Aorta (tissue), 5 donors: ENCODE measurements at regions not wholly inside any gene's neighbourhood (a gene's known extent, or its start where the extent isn't known, plus 50 kb on each side); places are given as distances from the start of the nearest gene placed in this dataset.
"Not testable (repeated sequence)": the region's sequence is repeated elsewhere in the genome, so short reads cannot be mapped to it uniquely, and the experiment has no call there.

Source experiments
- ATAC-seq: fragments of 200-7000 bp; cut with Tn5 transposase; one replicate; pipeline ENCODE4 v1.9.1; 2022; ENCODE audit warnings: moderate library complexity; ENCODE audit not compliant: low FRiP score
- DNase-seq, 2 donors: peaks; one replicate each; pipeline ENCODE4 v3.0.0-alpha.2; 2020
- H3K27ac ChIP-seq, 2 donors: one replicate each; pipeline ENCODE4 v1.5.1; 2013; ENCODE audit warnings: low read length in 2 of 2, mild to moderate bottlenecking in 2 of 2, moderate library complexity in 2 of 2, control low read depth in 1 of 2, inconsistent platforms in 1 of 2, low read depth in 1 of 2
- H3K27me3 ChIP-seq, 2 donors: one replicate each; pipeline ENCODE4 v1.6.1; 2013; ENCODE audit warnings: control low read depth in 1 of 2, low read length in 1 of 2, mild to moderate bottlenecking in 1 of 2, moderate library complexity in 1 of 2; ENCODE audit not compliant: insufficient read depth in 2 of 2, control insufficient read depth in 1 of 2
- H3K36me3 ChIP-seq, 2 donors: one replicate each; pipeline ENCODE4 v1.6.1; 2013; ENCODE audit warnings: control low read depth in 1 of 2, low read length in 1 of 2, mild to moderate bottlenecking in 1 of 2; ENCODE audit not compliant: insufficient read depth in 2 of 2, control insufficient read depth in 1 of 2
- H3K4me1 ChIP-seq, 2 donors: one replicate each; pipeline ENCODE4 v1.6.1; 2013; ENCODE audit warnings: low read length in 2 of 2, control low read depth in 1 of 2, mild to moderate bottlenecking in 1 of 2, moderate library complexity in 1 of 2; ENCODE audit not compliant: insufficient read depth in 2 of 2, control insufficient read depth in 1 of 2
- H3K4me3 ChIP-seq, 2 donors: one replicate each; pipeline ENCODE4 v1.5.1; 2013; ENCODE audit warnings: low read length in 2 of 2, control low read depth in 1 of 2, mild to moderate bottlenecking in 1 of 2
- H3K9me3 ChIP-seq: one replicate; pipeline ENCODE4 v1.6.1; 2013; ENCODE audit warnings: mild to moderate bottlenecking, low read length; ENCODE audit not compliant: control insufficient read depth
- WGBS, 2 donors: extraction: QIAGEN DNeasy Blood & Tissue Kit; methylation state at CpG; one replicate each; pipeline ENCODE4 v1.1.7; 2013; 5-methylcytosine and 5-hydroxymethylcytosine counted together
- intact Hi-C, 2 donors: fragments of 100-400 bp; cut with DNase I; formaldehyde crosslinking; loops; one replicate each; pipeline versions ENCODE4 v1.14.2 to v1.15.0; 2022
- donor health status: healthy with polysubstance abuse.
- donor health status: Bipolar disorder and iron deficiency.
- donor health status: DM: no; HTN: no; CAD: no.
- donor health status: DM: no; HTN: no; CAD: no.
- donor health status: DM: yes; HTN: yes; CAD: no.

GRCh38 chr18:75696391-75696790, 268.9 kb upstream of the SMIM21 start:
- Histone ChIP-seq H3K27ac (no peak overlapping the region), H3K9me3 (no peaks in the 10 kb centered on the region), H3K27me3 (no peaks in the 10 kb centered on the region), H3K4me3 (no peak overlapping the region), H3K4me1 (no peaks in the 10 kb centered on the region), H3K36me3 (no peaks in the 10 kb centered on the region)
- intact Hi-C loops: loop anchor here in 1 of 2 donors (10.0 kb wide), 1 partner anchor 58 kb away; no protein-coding TSS in a partner anchor
- WGBS, 2 donors: 74 to 80% methylated on average over 5 of the region's 5 CpGs
- no peak for DNase-seq
- no peak for ATAC-seq

DNA sequence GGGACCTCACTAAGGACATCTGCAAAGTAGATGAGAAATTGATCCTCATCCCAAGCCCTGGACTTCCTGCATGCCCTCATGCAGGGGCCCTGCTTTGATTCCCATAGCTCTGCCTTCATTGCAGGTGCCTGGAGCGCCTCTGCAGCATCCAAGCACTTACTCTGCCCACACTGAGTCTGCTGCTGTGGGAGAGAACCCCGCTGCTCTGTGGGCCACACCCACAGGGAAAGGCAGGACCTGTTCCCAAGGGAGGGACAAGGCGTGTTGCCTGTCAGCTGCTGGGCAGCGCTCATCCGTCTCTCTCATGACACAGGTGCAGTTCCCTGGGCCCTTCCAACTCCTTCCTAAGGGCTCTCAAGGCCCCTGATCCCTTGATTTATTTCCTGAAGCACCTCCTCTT, 266.8 kb upstream of the SMIM21 start:
- no peaks in the 10 kb centered on the region for H3K9me3 ChIP-seq
- no peak overlapping the region for H3K4me3 ChIP-seq
- ATAC-seq: no peak
- no peak for DNase-seq
- H3K27ac ChIP-seq: no peak overlapping the region
- WGBS, 2 donors: 66 to 68% methylated on average over 5 of the region's 5 CpGs
- H3K36me3 ChIP-seq: no peaks in the 10 kb centered on the region
- intact Hi-C loops: loop anchor here in 1 of 2 donors (10.0 kb wide), 1 partner anchor 61 kb away; no protein-coding TSS in a partner anchor
- no peaks in the 10 kb centered on the region for H3K27me3 ChIP-seq
- no peaks in the 10 kb centered on the region for H3K4me1 ChIP-seq

DNA sequence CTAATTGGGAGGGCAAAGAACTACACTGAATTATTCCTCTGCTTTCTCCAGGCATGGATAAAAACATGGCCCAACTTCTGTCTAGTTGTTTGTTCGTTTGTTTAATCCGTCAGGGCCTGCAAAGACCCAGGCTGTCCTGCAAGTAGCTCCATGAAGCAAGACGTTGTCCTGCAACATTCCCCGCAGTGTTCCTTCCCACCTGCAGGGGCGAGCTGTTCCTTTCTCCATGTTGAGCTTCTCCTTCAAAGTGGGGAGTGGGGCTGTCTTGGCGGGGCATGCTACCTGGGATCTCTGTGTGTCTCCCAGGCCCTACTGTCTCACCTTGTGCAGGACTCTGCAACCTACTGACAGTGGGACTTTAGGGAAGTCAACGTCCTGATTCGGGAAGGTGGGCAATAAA, 264.0 kb upstream of the SMIM21 start:
- Histone ChIP-seq H3K4me3 (no peak overlapping the region), H3K9me3 (no peaks in the 10 kb centered on the region), H3K27ac (no peak overlapping the region), H3K4me1 (no peaks in the 10 kb centered on the region), H3K27me3 (no peaks in the 10 kb centered on the region), H3K36me3 (no peaks in the 10 kb centered on the region)
- intact Hi-C loops: loop anchor here in 1 of 2 donors (10.0 kb wide), 1 partner anchor 63 kb away; no protein-coding TSS in a partner anchor
- ATAC-seq (no peak), DNase-seq (no peak)
- 87 to 90% methylated on average over 8 of the region's 8 CpGs for WGBS, 2 donors

DNA sequence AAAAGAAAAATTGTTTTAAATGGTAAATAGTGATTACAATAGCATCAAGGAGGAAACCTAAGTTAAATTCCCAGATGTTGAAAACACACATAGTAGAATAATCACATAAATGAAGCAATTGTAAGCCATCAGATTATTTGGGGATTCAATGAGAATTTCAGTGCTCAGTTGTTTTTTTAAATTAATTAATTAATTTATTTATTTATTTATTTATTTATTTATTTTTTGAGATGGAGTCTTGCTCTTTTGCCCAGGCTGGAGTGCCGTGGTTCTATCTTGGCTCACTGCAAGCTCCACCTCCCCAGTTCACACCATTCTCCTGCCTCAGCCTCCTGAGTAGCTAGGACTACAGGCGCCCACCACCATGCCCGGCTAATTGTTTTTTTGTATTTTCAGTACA, 262.8 kb upstream of the SMIM21 start:
- not testable (repeated sequence) for H3K36me3 ChIP-seq, H3K4me1 ChIP-seq, H3K4me3 ChIP-seq, H3K27me3 ChIP-seq, DNase-seq, H3K9me3 ChIP-seq, H3K27ac ChIP-seq, ATAC-seq
- 91 to 93% methylated on average over 3 of the region's 3 CpGs for WGBS, 2 donors
- intact Hi-C loops: loop anchor here in 1 of 2 donors (10.0 kb wide), 1 partner anchor 65 kb away; no protein-coding TSS in a partner anchor

DNA sequence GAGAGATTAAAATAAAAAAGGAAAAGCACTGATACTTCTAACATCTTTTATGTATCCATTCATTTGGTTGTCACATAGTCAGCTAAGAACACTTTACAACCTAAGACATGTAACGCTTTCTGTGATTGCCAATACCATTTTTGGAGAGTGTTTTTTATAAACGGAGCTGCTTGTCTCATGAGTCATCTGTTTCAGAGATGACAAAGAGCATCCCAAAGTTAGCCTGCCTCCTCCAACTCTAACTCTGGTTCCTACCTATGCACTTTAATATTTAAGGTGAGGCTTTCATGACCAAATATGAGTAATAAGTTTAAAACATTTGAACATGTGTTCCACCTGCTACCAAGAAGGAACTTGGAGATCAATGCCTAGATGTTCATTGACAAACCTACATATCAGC, 260.1 kb upstream of the SMIM21 start:
- ATAC-seq (no peak), DNase-seq (no peak)
- H3K27ac ChIP-seq: no peak overlapping the region
- no peaks in the 10 kb centered on the region for H3K36me3 ChIP-seq
- WGBS, 2 donors: 44 to 57% methylated on average over 2 of the region's 2 CpGs
- intact Hi-C loops: no loop called here
- H3K4me3 ChIP-seq: no peak overlapping the region
- no peaks in the 10 kb centered on the region for H3K4me1 ChIP-seq
- no peaks in the 10 kb centered on the region for H3K27me3 ChIP-seq
- H3K9me3 ChIP-seq: no peaks in the 10 kb centered on the region

- no peak for DNase-seq
- no peaks in the 10 kb centered on the region for H3K27me3 ChIP-seq
- no peaks in the 10 kb centered on the region for H3K36me3 ChIP-seq
- no peaks in the 10 kb centered on the region for H3K9me3 ChIP-seq
- H3K4me3 ChIP-seq: no peak overlapping the region
- ATAC-seq: no peak
- intact Hi-C loops: no loop called here
- no peaks in the 10 kb centered on the region for H3K4me1 ChIP-seq
- WGBS, 2 donors: 92 to 93% methylated on average over 8 of the region's 8 CpGs
- H3K27ac ChIP-seq: no peak overlapping the region
These were observed 255.9 kb upstream of the SMIM21 start for GRCh38 chr18:75683426-75683825.

DNA sequence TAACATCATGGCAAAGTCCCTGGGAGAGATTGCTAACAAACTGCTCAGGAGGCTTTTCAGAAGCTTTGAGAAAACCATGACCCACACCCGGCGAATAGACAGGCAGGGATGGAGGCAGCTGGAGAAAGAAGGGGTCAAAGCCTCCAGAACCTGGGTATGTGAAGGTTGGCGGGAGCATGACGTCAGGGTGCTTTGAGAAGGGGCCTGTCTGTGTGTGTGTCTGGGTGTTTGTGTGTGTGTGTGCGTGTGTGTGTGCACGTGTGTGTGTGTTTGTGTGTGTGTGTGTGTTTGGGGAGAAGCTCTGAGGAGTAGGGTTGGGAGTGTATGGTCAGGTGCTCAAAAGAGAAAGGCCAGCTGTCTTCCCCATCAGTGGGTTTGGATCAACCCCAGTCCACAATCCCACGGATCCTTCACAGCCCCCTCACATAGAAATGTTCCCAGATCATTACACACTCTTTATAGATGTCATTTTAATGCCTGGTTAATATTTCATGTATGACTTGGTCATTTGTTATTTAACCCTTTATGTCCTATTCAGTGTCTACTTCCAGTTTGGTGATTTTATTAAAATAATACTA, 254.1 kb upstream of the SMIM21 start:
- H3K4me3 ChIP-seq: no peak overlapping the region
- no peak overlapping the region for H3K27ac ChIP-seq

DNA sequence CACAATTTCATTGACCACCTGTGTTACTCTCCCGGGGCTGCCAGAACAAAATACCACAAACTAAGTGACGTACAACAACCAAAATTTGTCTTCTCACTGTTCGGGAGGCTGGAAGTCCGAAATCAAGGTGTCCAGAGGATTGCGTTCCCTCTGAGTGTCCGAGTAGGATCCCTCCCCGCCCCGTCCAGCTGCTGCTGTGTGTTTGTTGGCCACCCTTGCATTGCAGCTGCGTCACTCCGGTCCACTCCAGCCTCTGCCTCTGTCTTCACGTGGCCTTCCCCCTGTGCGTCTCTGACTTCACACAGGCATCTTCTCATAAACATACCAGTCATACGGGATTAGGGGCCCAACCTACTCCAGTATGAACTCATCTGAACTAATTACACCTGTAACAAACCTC, 251.8 kb upstream of the SMIM21 start:
- Histone ChIP-seq H3K27me3 (no peaks in the 10 kb centered on the region), H3K4me1 (no peaks in the 10 kb centered on the region), H3K4me3 (no peak overlapping the region), H3K9me3 (peaks cover 4% of the 10 kb centered on the region), H3K36me3 (no peaks in the 10 kb centered on the region), H3K27ac (no peak overlapping the region)
- DNase-seq (peak; percentile 53 to 77), ATAC-seq (peak; percentile 74)
- 79 to 82% methylated on average over 13 of the region's 13 CpGs for WGBS, 2 donors
- intact Hi-C loops: no loop called here

More for the DNA sequence above, 254.1 kb upstream of the SMIM21 start:
- ATAC-seq (no peak), DNase-seq (no peak)
- intact Hi-C loops: no loop called here
- WGBS, 2 donors: 86 to 91% methylated on average over 7 of the region's 7 CpGs
- Histone ChIP-seq H3K4me1 (no peaks in the 10 kb centered on the region), H3K36me3 (no peaks in the 10 kb centered on the region), H3K27me3 (no peaks in the 10 kb centered on the region), H3K9me3 (no peaks in the 10 kb centered on the region)

- intact Hi-C loops: no loop called here
- H3K27ac ChIP-seq: no peak overlapping the region
These were observed 251.1 kb upstream of the SMIM21 start for GRCh38 chr18:75678627-75679026.

More at GRCh38 chr18:75678627-75679026, 251.1 kb upstream of the SMIM21 start:
- Histone ChIP-seq H3K4me1 (no peaks in the 10 kb centered on the region), H3K27me3 (no peaks in the 10 kb centered on the region), H3K9me3 (peaks cover 4% of the 10 kb centered on the region), H3K4me3 (no peak overlapping the region), H3K36me3 (no peaks in the 10 kb centered on the region)
- DNase-seq (no peak), ATAC-seq (no peak)
- 4% methylated on average over 7 of the region's 7 CpGs for WGBS, 2 donors
